GM04504 (cell line): ENCODE measurements at regions not wholly inside any gene's neighbourhood (a gene's known extent, or its start where the extent isn't known, plus 50 kb on each side); places are given as distances from the start of the nearest gene placed in this dataset.
"Not testable (repeated sequence)": the region's sequence is repeated elsewhere in the genome, so short reads cannot be mapped to it uniquely, and the experiment has no call there.

ENCODE experiments used
- DNase-seq: peaks from one replicate; pipeline ENCODE4 v3.0.0-alpha.2; 2012; ENCODE audit warnings: low read depth

DNA sequence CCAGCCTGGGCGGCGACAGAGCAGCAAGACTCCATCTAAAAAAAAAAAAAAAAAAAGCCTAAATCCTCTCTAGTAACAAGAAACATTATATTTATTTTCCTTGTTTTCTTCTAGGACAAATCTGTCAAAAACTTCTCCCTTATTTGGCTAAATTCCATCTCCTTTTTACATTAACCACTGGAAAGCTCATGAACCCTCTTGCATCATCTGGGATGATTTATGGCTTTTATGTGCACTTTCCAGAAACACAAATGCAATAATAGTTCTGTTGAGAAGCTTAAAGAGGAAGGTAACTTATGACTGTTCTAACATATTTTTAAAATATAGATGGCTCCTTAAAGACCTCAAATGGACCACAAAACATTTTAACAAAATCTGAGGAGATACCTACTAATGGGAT is 526.1 kb upstream of the SPTLC3 start:
- no peak for DNase-seq

DNA sequence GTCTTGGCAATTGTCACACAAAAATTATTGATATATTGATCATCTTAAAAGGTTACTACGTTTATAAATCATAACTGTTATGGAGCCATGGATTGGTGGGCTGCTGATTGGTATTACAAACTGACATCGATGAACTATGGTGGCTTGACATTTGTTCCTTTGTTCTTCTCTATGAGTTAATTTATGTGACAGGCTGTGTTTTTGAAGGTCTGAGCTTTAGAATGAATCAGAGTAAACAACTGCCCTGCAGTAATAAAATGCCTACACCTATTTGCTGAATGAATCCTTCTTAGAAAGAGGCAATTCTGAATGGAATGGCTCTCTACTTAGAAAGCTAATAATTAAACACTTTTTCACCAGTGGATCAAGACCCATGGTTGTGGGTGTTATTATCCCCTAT is 506.3 kb upstream of the SPTLC3 start:
- no peak for DNase-seq

DNA sequence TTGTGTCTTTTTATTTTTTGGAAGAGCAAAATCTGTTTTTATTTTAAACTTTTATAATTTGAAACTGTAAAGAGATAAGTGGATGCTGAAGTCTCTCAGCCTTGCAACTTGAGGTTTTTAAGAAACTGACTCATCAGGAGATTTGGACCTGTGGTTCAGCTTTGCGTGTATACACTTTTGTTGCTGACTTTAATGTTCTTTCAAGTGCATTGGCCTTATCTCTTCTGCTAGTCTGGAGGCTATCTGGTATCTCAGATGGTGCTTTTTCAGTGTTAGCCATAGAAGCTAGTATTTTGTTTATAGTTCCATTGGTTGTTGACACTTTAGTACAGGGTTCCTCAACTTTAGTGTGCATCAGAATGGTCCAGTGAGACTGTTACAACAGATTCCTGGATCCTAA is 504.0 kb upstream of the SPTLC3 start:
- no peak for DNase-seq

DNA sequence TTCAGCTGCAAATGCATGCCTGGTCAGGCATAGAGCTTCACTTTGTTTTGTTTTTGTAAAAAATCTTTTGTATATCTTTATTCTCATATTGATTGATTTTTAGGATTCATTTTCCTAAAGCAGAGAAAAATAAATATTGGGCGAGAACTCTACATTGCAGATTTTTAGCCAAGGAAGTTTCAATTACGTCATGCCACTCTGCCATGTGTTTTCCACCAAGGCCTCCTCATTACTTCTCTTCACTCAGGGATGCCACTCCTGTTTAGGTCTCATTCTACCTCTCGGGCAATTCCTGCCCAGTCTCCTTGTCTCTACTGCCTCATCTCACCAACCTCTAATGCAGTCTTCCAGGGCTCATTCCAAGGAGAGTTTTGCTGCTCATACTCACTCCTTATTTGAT is 497.3 kb upstream of the SPTLC3 start:
- DNase-seq = no peak

DNA sequence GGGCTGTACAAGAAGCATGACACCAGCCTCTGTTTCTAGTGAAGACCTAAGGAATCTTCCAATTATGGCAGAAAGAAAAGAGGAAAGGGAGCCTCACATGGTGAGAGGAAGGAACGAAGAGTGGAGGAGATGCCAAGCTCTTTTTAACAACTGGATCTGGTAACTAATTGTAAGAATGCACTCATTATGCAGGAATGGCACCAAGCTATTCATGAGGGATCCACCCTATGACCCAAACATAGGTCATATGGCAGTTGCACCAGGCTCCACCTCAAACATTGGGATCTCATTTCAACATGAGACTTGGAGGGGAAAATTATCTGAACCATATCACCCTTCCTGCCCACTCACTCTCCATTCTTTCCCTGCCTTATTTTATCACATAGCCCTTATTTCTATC is 496.0 kb upstream of the SPTLC3 start:
- DNase-seq = no peak

DNA sequence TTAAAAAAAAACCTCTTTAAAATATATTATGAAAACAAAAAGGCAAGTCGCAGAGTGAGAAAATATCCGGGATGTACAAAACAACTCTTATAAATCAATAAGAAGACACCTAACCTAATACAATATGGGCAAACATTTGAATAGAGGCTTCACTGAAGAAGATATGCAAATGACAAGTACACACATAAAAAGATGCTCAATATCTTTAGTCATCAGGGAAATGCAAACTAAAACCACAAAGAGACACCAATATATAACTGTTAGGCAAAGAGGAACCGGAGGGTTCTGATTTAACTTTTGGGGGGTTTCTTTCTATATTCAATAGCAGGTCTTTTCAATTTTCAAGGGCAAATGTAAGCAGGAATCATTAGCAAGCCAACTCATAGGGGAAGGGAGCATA is 480.7 kb upstream of the SPTLC3 start:
- DNase-seq = no peak

DNA sequence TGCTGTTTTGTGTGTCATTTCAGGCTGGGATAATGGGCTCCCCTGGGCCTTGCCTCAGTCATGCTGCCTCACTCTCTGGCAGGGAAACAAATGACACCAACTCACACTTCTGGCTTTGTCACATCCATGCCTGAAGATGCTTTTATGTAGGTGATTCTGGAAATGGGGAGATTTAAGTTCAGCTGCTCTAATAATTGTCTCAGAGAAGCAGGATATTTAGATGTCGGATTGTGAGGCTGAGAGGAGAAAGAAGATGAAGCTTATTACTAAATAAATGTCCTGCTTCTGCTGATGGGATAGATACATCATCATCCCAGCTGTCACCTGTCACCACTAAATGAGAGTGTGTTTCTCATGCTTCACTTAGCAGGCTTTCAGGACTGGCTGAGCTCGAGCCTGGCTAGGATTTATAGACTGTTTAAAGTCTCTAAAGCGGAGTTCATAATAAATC is 480.2 kb upstream of the SPTLC3 start:
- DNase-seq = no peak

DNA sequence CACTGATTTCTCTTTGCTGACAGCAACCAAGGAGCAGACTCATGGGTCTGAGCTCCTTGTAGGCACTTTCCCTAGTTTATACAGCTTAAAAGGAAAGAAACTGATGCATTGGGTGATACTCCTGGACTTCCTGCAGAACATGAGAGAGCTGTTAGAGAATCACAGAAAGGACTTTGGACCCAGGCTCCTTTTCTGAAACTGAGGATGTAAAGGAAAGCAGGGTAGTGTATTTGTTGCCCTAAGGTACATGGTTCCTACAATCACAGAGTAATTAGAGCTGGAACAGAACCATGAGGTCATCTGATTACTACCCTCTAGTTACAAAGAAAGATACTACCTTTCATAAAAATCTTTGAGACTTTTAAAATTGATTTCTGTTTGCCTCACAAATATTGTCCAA is 477.1 kb upstream of the SPTLC3 start:
- no peak for DNase-seq

DNA sequence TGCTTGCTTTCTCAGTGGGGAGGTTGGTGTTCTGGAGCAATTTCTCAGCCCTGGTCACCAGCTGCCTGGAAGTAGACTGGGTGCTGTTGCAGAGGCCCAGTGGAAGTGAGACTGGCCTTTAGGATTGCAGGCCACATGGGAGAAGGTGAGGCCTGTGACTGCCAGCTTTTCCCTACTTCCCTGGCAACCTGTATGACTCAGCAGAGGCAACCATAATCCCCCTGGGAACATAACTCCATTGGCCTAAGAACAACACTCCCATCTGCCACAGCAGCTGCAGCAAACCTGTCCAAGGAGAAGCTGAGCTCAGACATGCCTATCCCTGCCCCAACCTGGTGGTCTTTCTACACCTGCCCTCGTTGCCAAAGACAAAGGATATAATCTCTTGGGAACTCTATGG is 473.5 kb upstream of the SPTLC3 start:
- DNase-seq = no peak

DNA sequence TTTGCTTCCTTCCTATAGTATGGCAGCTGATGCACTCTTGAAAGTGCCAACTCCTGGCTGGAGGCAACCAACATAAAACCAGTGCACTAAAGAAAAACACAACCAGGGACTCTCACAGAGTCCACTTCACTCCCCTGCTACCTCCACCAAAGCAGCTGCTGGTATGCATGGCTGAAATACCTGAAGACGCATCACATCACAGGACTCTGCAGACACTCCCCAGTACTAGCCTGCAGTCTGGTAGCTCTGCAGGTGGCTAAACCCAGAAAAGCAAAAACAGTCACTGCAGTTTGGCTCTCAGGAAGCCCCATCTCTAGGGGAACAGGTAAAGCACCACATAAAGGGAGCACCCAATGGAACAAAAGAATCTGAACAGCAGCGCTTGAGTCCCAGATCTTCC is 473.0 kb upstream of the SPTLC3 start:
- no peak for DNase-seq

DNA sequence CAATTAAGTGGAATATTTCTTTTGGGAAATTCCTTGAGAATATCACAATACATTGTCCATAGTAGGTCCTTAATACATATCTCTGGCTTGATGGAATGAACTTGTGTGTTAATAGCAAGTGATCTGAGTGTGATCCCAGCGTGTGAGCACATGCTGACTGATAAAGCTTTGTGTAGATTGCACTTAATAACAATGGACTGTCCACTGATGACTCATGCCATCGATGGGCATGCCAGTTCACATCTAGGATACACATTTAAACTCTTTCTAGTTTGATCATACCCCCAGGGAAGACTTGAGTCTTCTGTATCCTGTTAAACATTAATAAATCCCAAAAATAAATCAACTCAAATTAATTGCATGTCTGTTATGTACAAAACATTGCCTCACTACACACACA is 454.3 kb upstream of the SPTLC3 start:
- DNase-seq = no peak

DNA sequence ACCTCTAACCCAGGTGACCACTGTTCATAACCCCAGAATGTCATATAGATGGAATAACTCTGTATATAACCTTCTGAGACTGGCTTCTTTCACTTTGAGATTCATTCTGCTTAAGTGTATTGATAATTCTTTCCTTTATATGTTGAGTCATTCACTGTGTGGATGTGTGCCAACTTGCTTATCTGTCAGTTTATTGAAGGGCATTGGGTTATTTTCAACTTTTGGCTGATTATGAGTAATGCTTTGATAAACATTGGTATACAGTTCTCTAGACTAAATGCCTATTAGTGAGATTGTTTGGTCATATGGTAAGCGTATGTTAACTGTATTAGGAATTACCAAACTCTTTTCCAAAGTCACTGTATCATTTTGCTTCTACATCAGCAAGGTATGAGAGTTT is 453.4 kb upstream of the SPTLC3 start:
- DNase-seq = no peak

DNA sequence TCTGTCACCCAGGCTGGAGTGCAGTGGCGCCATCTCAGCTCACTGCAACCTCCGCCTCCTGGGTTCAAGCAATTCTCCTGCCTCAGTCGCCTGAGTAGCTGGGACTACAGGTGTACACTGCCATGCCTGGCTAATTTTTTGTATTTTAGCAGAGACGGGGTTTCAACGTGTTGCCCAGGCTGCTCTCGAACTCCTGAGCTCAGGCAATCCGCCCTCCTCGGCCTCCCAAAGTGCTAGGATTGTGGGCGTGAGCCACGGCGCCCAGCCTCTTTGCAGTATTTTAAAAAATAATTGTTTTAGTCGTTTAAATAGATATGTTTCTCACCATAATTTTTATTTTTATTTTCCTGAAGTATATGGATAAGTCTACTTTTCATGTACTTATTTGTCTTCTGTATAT is 452.9 kb upstream of the SPTLC3 start:
- DNase-seq = not testable (repeated sequence)

DNA sequence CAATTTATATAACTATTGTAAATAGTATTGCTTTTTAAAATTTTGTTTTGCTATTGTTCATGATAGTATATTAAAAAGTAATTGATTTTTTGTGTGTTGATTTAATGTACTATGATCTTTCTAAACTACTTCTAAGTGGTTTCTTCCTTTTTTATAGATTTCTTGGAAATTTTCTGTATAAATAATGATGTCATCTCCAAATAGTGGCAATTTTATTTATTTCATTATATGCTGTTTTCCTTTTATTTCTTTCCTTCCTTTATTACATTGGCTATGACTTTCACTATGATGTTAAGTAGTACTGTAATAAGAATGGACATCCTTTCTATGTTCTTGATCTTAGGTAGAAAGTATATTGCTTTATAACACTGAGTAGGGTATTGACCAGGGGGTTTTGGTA is 451.5 kb upstream of the SPTLC3 start:
- no peak for DNase-seq

DNA sequence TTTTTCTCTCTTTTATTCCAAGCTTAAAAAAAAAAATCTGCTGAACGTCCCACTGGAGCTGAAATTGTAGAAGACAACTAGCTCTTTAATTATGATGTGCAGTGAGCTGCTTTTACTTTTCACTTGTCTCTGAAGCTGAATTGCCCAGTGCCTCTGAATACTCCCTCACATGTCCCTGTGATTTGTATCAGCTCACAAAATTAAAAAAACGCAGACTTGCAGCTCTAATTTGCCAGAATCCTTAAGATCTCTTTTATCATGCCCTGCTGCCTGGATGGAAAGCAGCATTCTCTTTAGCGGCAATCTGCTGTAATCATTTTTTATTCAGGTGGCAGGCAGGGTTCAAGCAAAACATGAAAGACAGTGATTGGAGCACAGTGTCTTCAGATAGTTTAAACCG is 443.8 kb upstream of the SPTLC3 start:
- no peak for DNase-seq

DNA sequence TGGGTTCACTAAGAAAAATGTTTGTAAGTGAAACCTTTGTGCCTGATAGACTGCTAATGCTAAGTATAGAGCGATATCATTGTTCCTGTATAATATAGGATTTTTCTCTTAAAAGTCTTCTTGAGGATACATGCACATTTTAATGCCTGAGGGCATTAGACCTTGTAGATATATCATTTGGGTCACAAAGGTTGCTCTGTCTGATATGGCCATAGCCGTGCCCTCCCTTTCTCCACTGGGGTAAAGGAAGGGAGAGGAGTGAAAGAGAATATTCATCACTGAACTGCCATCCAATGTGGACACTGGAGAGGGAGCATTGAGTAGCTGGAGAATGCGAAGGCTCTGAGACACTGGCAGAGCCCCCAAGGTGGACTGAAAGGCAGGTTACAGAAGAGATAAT is 442.2 kb upstream of the SPTLC3 start:
- DNase-seq = no peak

DNA sequence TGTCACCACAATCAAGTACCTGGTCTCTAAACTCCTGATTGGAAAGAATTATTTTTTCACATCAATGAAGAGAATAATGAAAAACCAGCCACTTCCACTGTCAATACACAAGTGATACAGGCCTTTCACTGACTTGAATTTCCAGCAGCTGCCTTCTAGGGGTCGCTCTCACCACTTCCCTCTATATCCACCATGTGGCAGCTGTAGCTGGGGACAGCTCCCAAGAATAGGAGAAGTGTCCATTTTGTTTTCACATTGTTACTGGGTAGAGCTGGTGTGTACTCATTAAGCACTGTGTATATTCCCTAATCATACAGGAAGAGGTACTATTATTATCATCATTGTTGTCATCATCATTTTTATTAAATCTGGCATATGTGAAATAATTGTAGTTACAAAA is 438.4 kb upstream of the SPTLC3 start:
- no peak for DNase-seq

DNA sequence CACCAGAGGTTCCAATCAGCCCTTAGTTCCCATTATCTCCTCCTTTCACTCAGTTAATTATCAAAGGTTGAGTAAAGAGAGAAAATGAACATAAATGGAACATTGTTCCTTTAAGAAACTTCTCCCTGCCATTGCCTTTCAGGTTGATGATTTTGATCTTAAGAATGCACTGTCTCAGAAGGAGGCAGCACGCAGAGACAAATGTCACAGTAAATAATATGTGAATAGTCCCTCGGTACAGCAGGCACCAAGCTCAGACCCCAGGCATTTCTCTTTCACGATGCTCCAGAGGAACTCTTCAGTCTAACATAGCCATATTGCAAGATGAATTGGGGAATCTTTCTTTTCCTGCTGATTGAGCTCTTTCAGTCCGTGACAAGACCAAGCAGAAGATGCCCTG is 435.3 kb upstream of the SPTLC3 start:
- DNase-seq = no peak

DNA sequence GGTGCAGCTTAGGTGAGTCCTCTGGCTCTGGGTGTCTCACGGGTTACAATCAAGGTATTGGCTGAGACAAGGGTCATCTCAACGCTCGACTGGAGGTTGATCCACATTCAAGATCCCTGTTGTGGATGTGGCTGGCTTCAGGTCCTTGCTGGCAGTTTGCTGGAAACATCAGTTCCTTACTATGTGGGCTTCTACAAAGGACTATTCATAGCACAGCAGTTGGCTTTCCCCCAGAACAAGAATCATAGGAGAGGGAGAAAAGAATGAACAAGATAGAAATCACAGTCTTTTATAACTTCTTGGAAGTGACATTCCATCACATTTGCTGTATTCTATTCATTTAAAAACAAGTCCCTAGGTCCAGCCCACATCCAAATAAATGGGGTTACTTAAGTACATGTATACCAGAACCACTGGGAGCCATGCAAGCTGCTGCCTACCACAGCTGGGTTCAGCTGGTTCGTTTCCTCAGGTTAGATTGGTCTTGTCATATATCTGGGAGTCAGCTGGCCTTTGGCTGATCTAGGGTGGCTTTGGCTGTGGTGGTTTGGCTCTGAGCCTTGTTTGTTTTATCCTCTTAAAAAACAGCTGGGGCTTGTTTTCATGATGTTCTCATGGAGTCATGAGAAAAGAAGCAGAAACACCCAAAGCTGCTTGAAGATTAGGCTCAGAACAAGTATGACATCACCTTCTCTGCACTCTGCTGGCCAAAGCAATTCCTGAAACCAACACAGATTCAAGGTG is 433.2 kb upstream of the SPTLC3 start:
- no peak for DNase-seq

DNA sequence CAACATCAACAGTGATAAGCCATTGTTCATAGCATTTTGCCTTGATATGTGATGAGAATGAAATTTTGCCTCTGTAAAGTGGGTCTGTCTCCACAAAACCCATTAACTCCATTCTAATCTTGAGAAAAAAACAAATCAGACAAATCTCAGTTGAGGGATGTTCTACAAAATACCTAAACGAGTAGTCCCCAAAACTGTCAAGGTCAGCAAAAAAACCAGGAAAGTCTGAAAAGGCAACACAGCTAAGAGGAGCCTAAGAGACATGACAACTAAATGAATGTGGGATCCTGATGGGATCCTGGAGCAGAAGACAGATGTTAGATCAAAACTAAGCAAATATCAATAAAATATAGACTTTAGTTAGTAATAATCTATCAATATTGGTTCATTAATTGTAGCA is 431.6 kb upstream of the SPTLC3 start:
- no peak for DNase-seq

DNA sequence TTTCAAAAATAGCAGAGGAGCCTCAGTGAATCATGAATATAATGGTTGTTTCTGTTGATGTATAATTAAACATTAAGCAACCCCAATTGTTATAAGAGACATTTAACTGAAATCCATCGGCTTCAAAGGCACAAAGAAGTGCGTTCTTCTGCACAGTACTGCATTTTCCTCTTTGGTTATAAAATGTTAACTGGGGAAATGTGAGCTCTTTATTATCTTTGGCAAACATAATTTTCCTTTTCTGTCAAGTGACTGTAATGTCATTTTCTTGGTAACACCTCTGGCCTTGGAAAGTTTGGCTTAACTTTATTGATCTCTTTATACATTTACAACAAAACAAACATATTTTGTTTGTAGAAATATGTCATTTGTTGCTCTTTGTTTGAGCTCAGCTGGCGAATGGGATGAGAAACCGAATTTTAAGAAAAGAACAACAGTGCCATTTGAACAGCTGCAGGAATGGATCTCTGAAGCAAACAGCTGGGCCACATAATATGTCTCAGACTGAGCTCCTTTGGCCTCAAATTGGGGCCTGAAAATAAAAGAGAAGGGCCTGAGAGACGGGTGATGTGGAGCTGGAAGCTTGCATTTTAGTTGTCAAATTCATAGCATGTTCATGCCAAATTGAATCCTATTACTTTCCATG is 427.0 kb upstream of the SPTLC3 start:
- no peak for DNase-seq

DNA sequence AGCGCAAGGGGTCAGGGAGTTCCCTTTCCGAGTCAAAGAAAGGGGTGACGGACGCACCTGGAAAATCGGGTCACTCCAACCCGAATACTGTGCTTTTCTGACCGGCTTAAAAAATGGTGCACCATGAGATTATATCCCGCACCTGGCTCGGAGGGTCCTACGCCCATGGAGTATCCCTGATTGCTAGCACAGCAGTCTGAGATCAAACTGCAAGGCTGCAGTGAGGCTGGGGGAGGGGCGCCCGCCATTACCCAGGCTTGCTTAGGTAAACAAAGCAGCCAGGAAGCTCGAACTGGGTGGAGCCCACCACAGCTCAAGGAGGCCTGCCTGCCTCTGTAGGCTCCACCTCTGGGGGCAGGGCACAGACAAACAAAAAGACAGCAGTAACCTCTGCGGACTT is 426.1 kb upstream of the SPTLC3 start:
- not testable (repeated sequence) for DNase-seq

DNA sequence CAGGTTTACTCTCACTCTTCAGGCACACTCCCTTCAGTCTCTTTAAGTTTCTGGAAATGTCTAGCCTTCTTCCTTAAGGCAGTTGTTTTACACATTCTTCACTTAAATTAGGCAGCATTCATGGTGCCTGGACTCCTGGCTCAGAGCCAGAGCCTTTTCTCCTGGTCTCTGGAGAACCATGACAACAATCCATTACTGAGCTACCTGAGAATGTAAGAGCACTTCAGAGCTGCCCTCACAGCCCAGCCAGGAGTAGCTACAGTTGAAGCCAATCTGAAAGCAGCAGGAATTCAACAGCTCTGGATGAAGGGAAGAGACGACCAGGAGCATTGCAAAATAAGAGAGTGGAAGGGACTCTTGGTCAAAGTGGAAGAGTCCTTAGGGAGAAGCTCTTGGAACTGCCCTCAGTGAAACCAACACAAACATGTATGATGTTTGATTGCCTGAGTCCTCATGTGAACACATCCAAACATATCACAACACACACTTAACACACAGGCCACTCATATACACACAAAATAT is 416.8 kb upstream of the SPTLC3 start:
- DNase-seq = no peak

DNA sequence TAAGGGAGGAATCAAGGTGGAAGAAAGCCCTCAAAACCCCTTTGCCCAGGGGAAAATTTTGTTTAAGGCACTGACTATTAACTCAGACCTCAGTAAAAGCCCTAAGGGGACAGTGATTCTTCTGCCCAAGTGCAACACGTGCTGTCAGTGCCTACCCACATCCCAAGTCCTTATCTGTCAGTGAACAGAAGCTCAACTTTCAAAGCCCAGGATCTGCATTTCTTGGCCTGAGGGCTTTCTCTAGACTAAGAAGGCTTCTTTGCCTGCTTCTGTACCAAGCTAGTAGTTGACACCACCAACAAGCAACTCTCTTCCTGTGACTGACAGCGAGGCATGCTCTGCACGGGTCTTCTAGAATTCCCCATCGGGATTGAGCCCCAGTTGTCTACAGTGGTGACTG is 416.0 kb upstream of the SPTLC3 start:
- DNase-seq = no peak
